MCF 10A (cell line): ENCODE measurements at regions not wholly inside any gene's neighbourhood (a gene's known extent, or its start where the extent isn't known, plus 50 kb on each side); places are given as distances from the start of the nearest gene placed in this dataset.

Source experiments
- BruUV-seq: library from RNA; stranded (reverse); fragments of 400-500 nt; replicated peaks from 2 replicates; lab custom pipeline; 2021; lab: Mats Ljungman, UMichigan
- CTCF ChIA-PET: fragments of 300-600 bp; sonication (Branson Sonifier 250); formaldehyde crosslinking; extraction: SDS; loops from one replicate; lab custom pipeline; 2021; ENCODE audit warnings: antibody characterized with exemption, inconsistent platforms; lab: Yijun Ruan, JAX
- POLR2A ChIA-PET: fragments of 300-600, 350-650 bp; sonication (Branson Sonifier 250); formaldehyde crosslinking; extraction: SDS; loops from one replicate; lab custom pipeline; 2020; ENCODE audit warnings: antibody characterized with exemption, inconsistent platforms; lab: Yijun Ruan, JAX
- DNase-seq: peaks from one replicate; pipeline ENCODE4 v3.0.0-alpha.2; 2018; ENCODE audit not compliant: unreplicated experiment
- H3K27ac Mint-ChIP-seq: one replicate; pipeline ENCODE4 v1.8.0; 2022; ENCODE audit warnings: mild to moderate bottlenecking, low read depth, mixed read lengths; ENCODE audit not compliant: unreplicated experiment
- H3K27me3 Mint-ChIP-seq: one replicate; pipeline ENCODE4 v1.8.0; 2022; ENCODE audit warnings: mixed read lengths; ENCODE audit not compliant: insufficient read depth, unreplicated experiment
- H3K36me3 Mint-ChIP-seq: one replicate; pipeline ENCODE4 v1.8.0; 2022; ENCODE audit warnings: mild to moderate bottlenecking, moderate library complexity, mixed read lengths; ENCODE audit not compliant: insufficient read depth, unreplicated experiment
- H3K4me1 Mint-ChIP-seq: one replicate; pipeline ENCODE4 v1.8.0; 2022; ENCODE audit warnings: mixed read lengths; ENCODE audit not compliant: insufficient read depth, unreplicated experiment
- H3K4me3 Mint-ChIP-seq: one replicate; pipeline ENCODE4 v1.8.0; 2022; ENCODE audit warnings: mild to moderate bottlenecking, moderate library complexity, mixed read lengths; ENCODE audit not compliant: unreplicated experiment
- H3K9me3 Mint-ChIP-seq: one replicate; pipeline ENCODE4 v1.8.0; 2022; ENCODE audit warnings: mixed read lengths; ENCODE audit not compliant: unreplicated experiment
- intact Hi-C: fragments of 100-400 bp; cut with micrococcal nuclease; formaldehyde crosslinking; loops from 2 replicates; pipeline ENCODE4 v1.14.1; 2022
- TF ChIP-seq, protein P1 (sequence below): fragments of 200-600 bp; IDR thresholded peaks from one replicate; pipeline ENCODE4 v1.8.0; 2022; ENCODE audit warnings: antibody characterized with exemption, mild to moderate bottlenecking; ENCODE audit not compliant: unreplicated experiment

DNA sequence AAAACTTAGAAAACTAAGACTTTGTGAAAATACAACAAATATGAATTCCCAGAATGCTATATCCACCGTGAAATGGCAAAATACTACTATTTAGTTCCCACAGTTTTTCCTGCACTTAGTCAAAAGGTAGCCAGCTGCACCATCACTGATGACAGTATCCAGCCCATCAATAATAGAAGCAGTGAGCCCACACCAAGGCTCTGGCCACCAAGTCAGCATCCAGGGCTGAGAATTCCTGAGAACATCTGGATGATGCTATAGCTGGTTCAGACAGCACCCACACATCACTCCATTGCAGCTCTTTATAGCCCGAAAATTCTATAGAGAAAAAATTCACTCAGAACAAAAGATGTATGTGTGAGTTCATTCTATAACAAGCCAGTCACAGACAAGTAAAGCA lies 159.1 kb upstream of the SPATS2L start:
- intact Hi-C loops = no loop called here
- ChIA-PET CTCF (interaction anchor here (0.5 to 1.8 kb wide), 2 partner anchors 12 to 17 kb away, joined by 3 to 4 read pairs; no protein-coding TSS in a partner anchor), POLR2A (no interaction called here)
- H3K36me3 Mint-ChIP-seq = no peaks in the 10 kb centered on the region
- TF ChIP-seq, protein P1, sequence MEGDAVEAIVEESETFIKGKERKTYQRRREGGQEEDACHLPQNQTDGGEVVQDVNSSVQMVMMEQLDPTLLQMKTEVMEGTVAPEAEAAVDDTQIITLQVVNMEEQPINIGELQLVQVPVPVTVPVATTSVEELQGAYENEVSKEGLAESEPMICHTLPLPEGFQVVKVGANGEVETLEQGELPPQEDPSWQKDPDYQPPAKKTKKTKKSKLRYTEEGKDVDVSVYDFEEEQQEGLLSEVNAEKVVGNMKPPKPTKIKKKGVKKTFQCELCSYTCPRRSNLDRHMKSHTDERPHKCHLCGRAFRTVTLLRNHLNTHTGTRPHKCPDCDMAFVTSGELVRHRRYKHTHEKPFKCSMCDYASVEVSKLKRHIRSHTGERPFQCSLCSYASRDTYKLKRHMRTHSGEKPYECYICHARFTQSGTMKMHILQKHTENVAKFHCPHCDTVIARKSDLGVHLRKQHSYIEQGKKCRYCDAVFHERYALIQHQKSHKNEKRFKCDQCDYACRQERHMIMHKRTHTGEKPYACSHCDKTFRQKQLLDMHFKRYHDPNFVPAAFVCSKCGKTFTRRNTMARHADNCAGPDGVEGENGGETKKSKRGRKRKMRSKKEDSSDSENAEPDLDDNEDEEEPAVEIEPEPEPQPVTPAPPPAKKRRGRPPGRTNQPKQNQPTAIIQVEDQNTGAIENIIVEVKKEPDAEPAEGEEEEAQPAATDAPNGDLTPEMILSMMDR = no peak
- H3K4me1 Mint-ChIP-seq = no peaks in the 10 kb centered on the region
- H3K27ac Mint-ChIP-seq = no peak overlapping the region
- BruUV-seq = no TSS peak
- H3K4me3 Mint-ChIP-seq = no peak overlapping the region
- H3K27me3 Mint-ChIP-seq = no peaks in the 10 kb centered on the region
- H3K9me3 Mint-ChIP-seq = peaks cover 14% of the 10 kb centered on the region
- no peak for DNase-seq

DNA sequence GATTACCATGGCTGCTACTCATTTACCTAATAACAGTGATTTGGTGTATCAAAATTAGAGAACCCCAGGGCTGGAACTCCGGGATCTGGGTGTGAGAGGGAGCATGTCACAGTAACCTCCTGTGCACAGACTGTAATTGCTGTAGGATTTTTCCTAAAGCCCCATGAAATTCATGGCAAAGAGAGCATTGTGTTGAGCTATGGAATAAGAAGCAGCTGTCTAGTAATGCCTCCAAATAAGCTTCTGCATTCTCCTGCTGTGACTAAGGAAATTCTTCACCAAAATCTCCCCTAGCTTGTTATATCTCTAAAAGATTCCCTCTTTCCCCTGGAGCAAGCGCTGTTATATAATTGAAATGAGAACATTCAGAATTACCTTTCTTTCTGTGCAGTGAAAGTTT lies 158.1 kb upstream of the SPATS2L start:
- DNase-seq = no peak
- Mint-ChIP-seq H3K9me3 (peaks cover 22% of the 10 kb centered on the region), H3K4me1 (no peaks in the 10 kb centered on the region), H3K4me3 (no peak overlapping the region), H3K27ac (no peak overlapping the region), H3K27me3 (no peaks in the 10 kb centered on the region), H3K36me3 (no peaks in the 10 kb centered on the region)
- no TSS peak for BruUV-seq
- CTCF ChIA-PET = interaction anchor here (0.6 to 1.8 kb wide), 2 partner anchors 18 to 262 kb away, joined by 3 to 4 read pairs; no protein-coding TSS in a partner anchor
- intact Hi-C loops = no loop called here
- POLR2A ChIA-PET = no interaction called here
- TF ChIP-seq, protein P1 = no peak

DNA sequence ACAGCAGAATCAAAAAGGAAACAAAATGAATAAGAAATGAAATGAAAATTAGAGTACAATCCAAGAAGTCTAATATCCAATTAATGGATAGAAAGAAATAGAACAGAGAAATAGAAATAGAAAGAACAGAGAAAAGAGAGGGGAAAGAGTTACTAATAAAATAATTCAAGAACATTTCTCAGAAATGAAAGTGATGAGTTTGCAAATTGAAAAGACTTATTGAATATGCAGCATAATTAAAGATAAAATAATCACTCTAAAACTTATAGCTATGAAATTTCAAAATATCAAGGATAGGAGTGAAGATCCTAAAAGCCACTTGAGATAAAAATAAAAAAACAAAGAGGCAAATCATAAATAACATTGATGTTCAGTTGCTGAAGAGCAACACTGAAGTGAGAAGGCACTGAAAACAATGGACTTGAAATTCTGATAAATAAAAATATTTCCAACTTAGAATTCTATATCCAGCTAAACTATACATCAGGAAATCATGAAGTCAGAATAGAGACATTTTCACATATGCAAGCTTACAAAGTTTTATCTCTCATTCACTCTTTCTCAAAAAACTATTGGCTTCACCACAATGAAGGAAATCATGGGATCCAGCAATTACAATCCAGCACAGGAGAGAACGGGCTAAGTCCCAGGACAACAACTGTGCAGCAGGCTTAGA lies 155.9 kb upstream of the SPATS2L start:
- no TSS peak for BruUV-seq
- POLR2A ChIA-PET = no interaction called here
- Mint-ChIP-seq H3K9me3 (peaks cover 22% of the 10 kb centered on the region), H3K27me3 (no peaks in the 10 kb centered on the region), H3K4me1 (no peaks in the 10 kb centered on the region), H3K4me3 (no peak overlapping the region), H3K36me3 (no peaks in the 10 kb centered on the region), H3K27ac (no peak overlapping the region)
- CTCF ChIA-PET = interaction anchor here (0.6 to 1.1 kb wide), 2 partner anchors 29 to 333 kb away, joined by 3 to 4 read pairs; no protein-coding TSS in a partner anchor
- intact Hi-C loops = no loop called here
- TF ChIP-seq, protein P1 = no peak
- no peak for DNase-seq

DNA sequence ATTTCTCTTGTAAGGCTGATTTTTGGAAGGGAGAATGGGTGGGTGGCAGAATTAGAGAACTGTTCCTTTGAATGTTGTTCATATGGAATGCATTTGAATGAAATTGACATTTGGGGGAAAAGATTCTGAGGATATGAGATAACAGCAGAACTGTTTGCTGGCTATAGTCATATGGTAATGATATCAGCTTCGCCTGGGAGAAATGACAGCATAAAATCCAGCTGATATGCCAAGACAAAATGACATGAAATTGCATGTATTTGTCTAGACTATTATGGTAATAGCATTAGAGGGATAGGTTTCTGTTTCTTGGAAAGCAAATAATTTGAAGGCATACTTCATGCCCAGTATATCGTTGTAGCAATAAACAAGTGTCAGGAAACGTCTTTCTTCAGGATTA lies 150.8 kb upstream of the SPATS2L start:
- ChIA-PET POLR2A (interaction anchor here (0.7 to 2.7 kb wide), 8 partner anchors 10 to 290 kb away, joined by 3 to 14 read pairs (median 4); partner anchors contain the start of gene SPATS2L), CTCF (no interaction called here)
- no TSS peak for BruUV-seq
- Mint-ChIP-seq H3K36me3 (no peaks in the 10 kb centered on the region), H3K9me3 (peaks cover 11% of the 10 kb centered on the region), H3K4me1 (peaks cover 6% of the 10 kb centered on the region), H3K4me3 (peak overlapping the region; percentile 70), H3K27ac (peak overlapping the region; percentile 77), H3K27me3 (no peaks in the 10 kb centered on the region)
- TF ChIP-seq, protein P1 = no peak
- no peak for DNase-seq
- intact Hi-C loops = loop anchor here (5.0 kb wide), 1 partner anchor 152 kb away; the partner anchor contains the start of gene SPATS2L
